HepG2 (cell line): ENCODE measurements at regions not wholly inside any gene's neighbourhood (a gene's known extent, or its start where the extent isn't known, plus 50 kb on each side); places are given as distances from the start of the nearest gene placed in this dataset.

Experiments used
- ATAC-seq: fragments of 200-7000 bp; cut with Tn5 transposase; 3 replicates; pipeline ENCODE4 v1.9.1; 2020; ENCODE audit warnings: mild to moderate bottlenecking, moderate library complexity
- BruUV-seq: library from RNA; stranded (reverse); fragments of 400-500 nt; replicated peaks from 2 replicates; lab custom pipeline; 2021; lab: Mats Ljungman, UMichigan
- CTCF ChIA-PET: fragments of 300-600 bp; formaldehyde crosslinking; extraction: SDS; loops from one replicate; lab custom pipeline; 2021; ENCODE audit warnings: low total read pairs, inconsistent platforms, low intra/inter-chr PET ratio; lab: Yijun Ruan, JAX
- POLR2A ChIA-PET: fragments of 350-600 bp; sonication (Branson Sonifier 250); formaldehyde crosslinking; loops from one replicate; lab custom pipeline; 2020; ENCODE audit warnings: antibody characterized with exemption, inconsistent platforms; lab: Yijun Ruan, JAX
- DNase-seq: peaks from one replicate; pipeline ENCODE4 v3.0.0-alpha.2; 2015; ENCODE audit warnings: low spot score
- FAIRE-seq: peaks from 3 replicates; lab custom pipeline; 2011; peaks lifted over from hg19 to GRCh38; lab: Jason Lieb, UNC
- H2AFZ ChIP-seq: one replicate; pipeline ENCODE4 v1.6.1; 2011; ENCODE audit warnings: low read length, inconsistent platforms
- H3K27ac ChIP-seq: fragments of 300-600 bp; 3 replicates; pipeline ENCODE4 v1.8.0; 2011; ENCODE audit warnings: mixed run types, mild to moderate bottlenecking, mixed read lengths, low read length, inconsistent platforms; ENCODE audit not compliant: insufficient read depth; ENCODE audit errors: extremely low read length
- H3K27me3 ChIP-seq, 2 experiments: fragments of 200-600 bp in 1 of 2; 2 replicates in 1 of 2; 3 replicates in 1 of 2; pipeline versions ENCODE4 v1.6.0 to v1.8.0; 2011; ENCODE audit warnings: low read length in 2 of 2, mild to moderate bottlenecking in 2 of 2, moderate library complexity in 2 of 2, inconsistent platforms in 1 of 2; ENCODE audit not compliant: insufficient read depth in 2 of 2, control insufficient read depth in 1 of 2
- H3K36me3 ChIP-seq, 2 experiments: fragments of 200-600 bp in 1 of 2; replicated peaks in 1 of 2; 2 replicates in 1 of 2; 3 replicates in 1 of 2; pipeline versions ENCODE4 v1.5.1 to v1.8.0; 2011; ENCODE audit warnings: low read length in 2 of 2, inconsistent platforms in 1 of 2; ENCODE audit not compliant: insufficient read depth in 2 of 2, control insufficient read depth in 1 of 2
- H3K4me1 ChIP-seq: 2 replicates; pipeline ENCODE4 v1.5.1; 2012; ENCODE audit warnings: low read length, inconsistent platforms; ENCODE audit not compliant: insufficient read depth
- H3K4me2 ChIP-seq: 2 replicates; pipeline ENCODE4 v1.6.0; 2011; ENCODE audit warnings: low read depth, low read length, inconsistent platforms
- H3K4me3 ChIP-seq, 3 experiments: fragments of 200-600 bp in 1 of 3; sonication (generic), shearing (Covaris generic) in 1 of 3; replicated peaks in 1 of 3; 2 replicates each; pipeline ENCODE4 v1.5.1; 2011 to 2016; ENCODE audit warnings: low read length in 3 of 3, inconsistent platforms in 2 of 3, low read depth in 2 of 3, mild to moderate bottlenecking in 2 of 3, control low read depth in 1 of 3, mixed read lengths in 1 of 3; ENCODE audit not compliant: insufficient read depth in 1 of 3
- H3K79me2 ChIP-seq: one replicate; pipeline ENCODE4 v1.6.1; 2011; ENCODE audit warnings: low read length, inconsistent platforms; ENCODE audit not compliant: insufficient read depth
- H3K9ac ChIP-seq: 2 replicates; pipeline ENCODE4 v1.6.0; 2011; ENCODE audit warnings: mild to moderate bottlenecking, low read depth, low read length, inconsistent platforms; ENCODE audit not compliant: insufficient read depth
- H3K9me3 ChIP-seq: 2 replicates; pipeline ENCODE4 v1.5.1; 2012; ENCODE audit warnings: mild to moderate bottlenecking, low read length
- H4K20me1 ChIP-seq: 2 replicates; pipeline ENCODE4 v1.6.0; 2011; ENCODE audit warnings: inconsistent platforms, mild to moderate bottlenecking, low read length, moderate library complexity; ENCODE audit not compliant: insufficient read depth
- HOXA5 ChIP-seq: sonication (generic); formaldehyde crosslinking; IDR thresholded peaks from 2 replicates; pipeline ENCODE4 v1.4.0; 2020; ENCODE audit warnings: missing genetic modification reagents
- IKZF1 ChIP-seq: fragments of 450-650 bp; IDR thresholded peaks from 2 replicates; pipeline ENCODE4 v1.7.1; 2016
- POLR2AphosphoS2 ChIP-seq: IDR thresholded peaks from 2 replicates; pipeline ENCODE4 v1.6.1; 2011; ENCODE audit warnings: low read depth, low read length, improper control_type of control experiment
- SNAI1 ChIP-seq: sonication (generic); formaldehyde crosslinking; IDR thresholded peaks from 2 replicates; pipeline ENCODE4 v1.5.0; 2020; ENCODE audit warnings: mild to moderate bottlenecking, missing genetic modification reagents, borderline replicate concordance
- ZFAT ChIP-seq: sonication (generic); formaldehyde crosslinking; conservative IDR thresholded peaks from 2 replicates; pipeline ENCODE4 v1.8.1; 2023; ENCODE audit warnings: missing genetic modification reagents, inconsistent platforms
- ZFP62 ChIP-seq: sonication (generic); formaldehyde crosslinking; IDR thresholded peaks from 2 replicates; pipeline ENCODE4 v1.4.0; 2020; ENCODE audit warnings: missing genetic modification reagents
- ZIK1 ChIP-seq: sonication (generic); formaldehyde crosslinking; IDR thresholded peaks from 2 replicates; pipeline ENCODE4 v1.5.0; 2020; ENCODE audit warnings: mild to moderate bottlenecking, low read depth, missing genetic modification reagents, borderline replicate concordance
- ZNF205 ChIP-seq: IDR thresholded peaks from 2 replicates; pipeline ENCODE4 v1.6.1; 2018; ENCODE audit warnings: missing biosample characterization, missing genetic modification reagents
- ZNF564 ChIP-seq: sonication (generic); formaldehyde crosslinking; IDR thresholded peaks from 2 replicates; pipeline ENCODE4 v1.8.1; 2023; ENCODE audit warnings: mild to moderate bottlenecking, missing genetic modification reagents
- WGBS: methylation state at CpG from one replicate; pipeline ENCODE4 v1.1.6; 2017; ENCODE audit warnings: low lambda C conversion rate; 5-methylcytosine and 5-hydroxymethylcytosine counted together
- in situ Hi-C: cut with HindIII; loops from 2 replicates; pipeline ENCODE4 v1.10.0; 2017; ENCODE audit warnings: low pct_unique_long_range_greater_than_20kb; ENCODE audit not compliant: extremely low pct_ligation_motif_present
- intact Hi-C: fragments of 100-400 bp; cut with micrococcal nuclease; formaldehyde crosslinking; loops from one replicate; pipeline ENCODE4 v1.10.0; 2022; ENCODE audit not compliant: unreplicated experiment
- TF ChIP-seq, protein P1 (sequence below): sonication (generic); formaldehyde crosslinking; IDR thresholded peaks from 2 replicates; pipeline ENCODE4 v1.4.0; 2020; ENCODE audit warnings: missing genetic modification reagents
- TF ChIP-seq, protein P2 (sequence below), 2 experiments: IDR thresholded peaks; 2 replicates each; pipeline ENCODE4 v1.6.1; 2011 to 2012; ENCODE audit warnings: low read length in 2 of 2, borderline replicate concordance in 1 of 2, low read depth in 1 of 2, mild to moderate bottlenecking in 1 of 2, moderate library complexity in 1 of 2

DNA sequence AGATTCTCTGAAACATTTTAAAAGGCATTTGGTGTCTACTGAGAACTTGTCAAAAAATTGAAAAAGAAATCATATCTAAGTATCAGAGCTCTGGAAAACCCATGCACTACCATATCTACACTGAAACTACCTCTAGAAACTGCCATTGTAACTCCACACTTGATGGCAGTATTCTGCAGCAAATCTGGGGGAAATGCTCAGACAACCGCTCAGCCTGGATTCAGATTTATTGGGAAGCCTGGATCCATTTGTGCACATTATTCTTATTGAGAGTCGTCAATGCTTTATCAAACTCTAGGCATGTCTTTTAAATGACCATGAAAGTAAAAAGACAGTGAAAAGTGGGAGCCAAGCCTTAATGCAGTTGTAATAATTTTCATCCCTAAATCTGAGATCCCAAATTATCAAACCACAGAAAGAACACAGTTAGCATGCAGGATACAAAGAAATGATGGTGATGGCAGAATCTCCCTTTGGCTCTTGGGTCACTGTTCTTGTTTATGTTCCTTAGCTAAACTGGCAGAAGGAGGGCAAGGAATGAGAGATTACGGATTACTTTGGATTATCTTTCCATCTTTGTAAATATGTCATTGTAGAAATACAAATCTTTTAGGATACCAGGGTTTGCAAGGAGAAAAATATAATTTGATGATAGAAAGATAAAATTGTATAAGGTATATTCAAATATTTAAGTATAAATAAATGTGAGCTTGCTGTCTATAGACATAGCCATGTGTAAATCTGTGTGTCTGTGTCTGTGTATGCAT lies 512.1 kb upstream of the SYT4 start:
- TF ChIP-seq SNAI1 (CRISPR knock-in tag) = no peak
- no peak for TF ChIP-seq ZFAT (CRISPR knock-in tag)
- TF ChIP-seq POLR2AphosphoS2 = no peak

DNA sequence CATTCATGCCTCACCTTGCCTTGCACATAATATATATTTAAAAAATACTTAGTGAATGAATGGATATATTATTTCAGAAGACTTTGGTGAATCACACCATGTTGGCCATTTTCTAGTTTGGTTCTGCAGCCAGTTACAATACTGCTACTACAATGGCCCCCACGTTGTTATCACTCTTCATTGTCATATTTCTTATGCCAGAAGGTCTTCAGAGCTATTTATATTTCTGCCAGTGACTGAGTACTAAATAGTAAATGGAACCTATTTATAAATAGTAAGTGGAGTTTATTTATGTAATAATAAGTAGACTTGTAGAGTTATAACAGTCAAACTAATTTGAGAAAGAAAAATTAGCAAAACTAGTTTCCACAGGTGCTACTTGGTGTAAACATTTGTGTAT lies 516.6 kb upstream of the SYT4 start:
- Histone ChIP-seq H3K9me3 (peaks cover 19% of the 10 kb centered on the region), H3K36me3 (no peaks in the 10 kb centered on the region), H3K9ac (no peak overlapping the region), H3K79me2 (no peaks in the 10 kb centered on the region), H3K27ac (no peak overlapping the region), H2AFZ (no peak overlapping the region), H4K20me1 (no peaks in the 10 kb centered on the region), H3K4me2 (no peak overlapping the region), H3K4me3 (no peak overlapping the region), H3K27me3 (no peaks in the 10 kb centered on the region; a peak in 1 of 5 replicates), H3K4me1 (no peaks in the 10 kb centered on the region)
- FAIRE-seq (no peak), ATAC-seq (no peak), DNase-seq (no peak)
- ChIA-PET POLR2A (no interaction called here), CTCF (no interaction called here)
- intact Hi-C loops = no loop called here
- in situ Hi-C loops = no loop called here
- 0% methylated on average over 1 of the region's 1 CpG for WGBS
- no TSS peak for BruUV-seq
- TF ChIP-seq IKZF1 (no peak), ZIK1 (CRISPR knock-in tag) (no peak), ZNF205 (CRISPR knock-in tag) (no peak), ZFP62 (CRISPR knock-in tag) (no peak), ZNF564 (CRISPR knock-in tag) (no peak), HOXA5 (CRISPR knock-in tag) (no peak)
- TF ChIP-seq, protein P1, sequence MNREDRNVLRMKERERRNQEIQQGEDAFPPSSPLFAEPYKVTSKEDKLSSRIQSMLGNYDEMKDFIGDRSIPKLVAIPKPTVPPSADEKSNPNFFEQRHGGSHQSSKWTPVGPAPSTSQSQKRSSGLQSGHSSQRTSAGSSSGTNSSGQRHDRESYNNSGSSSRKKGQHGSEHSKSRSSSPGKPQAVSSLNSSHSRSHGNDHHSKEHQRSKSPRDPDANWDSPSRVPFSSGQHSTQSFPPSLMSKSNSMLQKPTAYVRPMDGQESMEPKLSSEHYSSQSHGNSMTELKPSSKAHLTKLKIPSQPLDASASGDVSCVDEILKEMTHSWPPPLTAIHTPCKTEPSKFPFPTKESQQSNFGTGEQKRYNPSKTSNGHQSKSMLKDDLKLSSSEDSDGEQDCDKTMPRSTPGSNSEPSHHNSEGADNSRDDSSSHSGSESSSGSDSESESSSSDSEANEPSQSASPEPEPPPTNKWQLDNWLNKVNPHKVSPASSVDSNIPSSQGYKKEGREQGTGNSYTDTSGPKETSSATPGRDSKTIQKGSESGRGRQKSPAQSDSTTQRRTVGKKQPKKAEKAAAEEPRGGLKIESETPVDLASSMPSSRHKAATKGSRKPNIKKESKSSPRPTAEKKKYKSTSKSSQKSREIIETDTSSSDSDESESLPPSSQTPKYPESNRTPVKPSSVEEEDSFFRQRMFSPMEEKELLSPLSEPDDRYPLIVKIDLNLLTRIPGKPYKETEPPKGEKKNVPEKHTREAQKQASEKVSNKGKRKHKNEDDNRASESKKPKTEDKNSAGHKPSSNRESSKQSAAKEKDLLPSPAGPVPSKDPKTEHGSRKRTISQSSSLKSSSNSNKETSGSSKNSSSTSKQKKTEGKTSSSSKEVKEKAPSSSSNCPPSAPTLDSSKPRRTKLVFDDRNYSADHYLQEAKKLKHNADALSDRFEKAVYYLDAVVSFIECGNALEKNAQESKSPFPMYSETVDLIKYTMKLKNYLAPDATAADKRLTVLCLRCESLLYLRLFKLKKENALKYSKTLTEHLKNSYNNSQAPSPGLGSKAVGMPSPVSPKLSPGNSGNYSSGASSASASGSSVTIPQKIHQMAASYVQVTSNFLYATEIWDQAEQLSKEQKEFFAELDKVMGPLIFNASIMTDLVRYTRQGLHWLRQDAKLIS (CRISPR knock-in tag) = no peak
- TF ChIP-seq, protein P2, sequence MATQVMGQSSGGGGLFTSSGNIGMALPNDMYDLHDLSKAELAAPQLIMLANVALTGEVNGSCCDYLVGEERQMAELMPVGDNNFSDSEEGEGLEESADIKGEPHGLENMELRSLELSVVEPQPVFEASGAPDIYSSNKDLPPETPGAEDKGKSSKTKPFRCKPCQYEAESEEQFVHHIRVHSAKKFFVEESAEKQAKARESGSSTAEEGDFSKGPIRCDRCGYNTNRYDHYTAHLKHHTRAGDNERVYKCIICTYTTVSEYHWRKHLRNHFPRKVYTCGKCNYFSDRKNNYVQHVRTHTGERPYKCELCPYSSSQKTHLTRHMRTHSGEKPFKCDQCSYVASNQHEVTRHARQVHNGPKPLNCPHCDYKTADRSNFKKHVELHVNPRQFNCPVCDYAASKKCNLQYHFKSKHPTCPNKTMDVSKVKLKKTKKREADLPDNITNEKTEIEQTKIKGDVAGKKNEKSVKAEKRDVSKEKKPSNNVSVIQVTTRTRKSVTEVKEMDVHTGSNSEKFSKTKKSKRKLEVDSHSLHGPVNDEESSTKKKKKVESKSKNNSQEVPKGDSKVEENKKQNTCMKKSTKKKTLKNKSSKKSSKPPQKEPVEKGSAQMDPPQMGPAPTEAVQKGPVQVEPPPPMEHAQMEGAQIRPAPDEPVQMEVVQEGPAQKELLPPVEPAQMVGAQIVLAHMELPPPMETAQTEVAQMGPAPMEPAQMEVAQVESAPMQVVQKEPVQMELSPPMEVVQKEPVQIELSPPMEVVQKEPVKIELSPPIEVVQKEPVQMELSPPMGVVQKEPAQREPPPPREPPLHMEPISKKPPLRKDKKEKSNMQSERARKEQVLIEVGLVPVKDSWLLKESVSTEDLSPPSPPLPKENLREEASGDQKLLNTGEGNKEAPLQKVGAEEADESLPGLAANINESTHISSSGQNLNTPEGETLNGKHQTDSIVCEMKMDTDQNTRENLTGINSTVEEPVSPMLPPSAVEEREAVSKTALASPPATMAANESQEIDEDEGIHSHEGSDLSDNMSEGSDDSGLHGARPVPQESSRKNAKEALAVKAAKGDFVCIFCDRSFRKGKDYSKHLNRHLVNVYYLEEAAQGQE (IDR thresholded peaks at IDR 0.05; ENCODE audit: borderline replicate concordance in 1 of 2, low read depth in 1 of 2, low read length in 2 of 2) = no peak

More for the DNA sequence above, 512.1 kb upstream of the SYT4 start:
- in situ Hi-C loops = no loop called here
- FAIRE-seq (no peak), ATAC-seq (no peak), DNase-seq (no peak)
- Histone ChIP-seq H3K9ac (no peak overlapping the region), H2AFZ (no peak overlapping the region), H3K4me2 (no peak overlapping the region), H3K4me1 (no peaks in the 10 kb centered on the region), H3K27ac (no peak overlapping the region), H3K36me3 (no peaks in the 10 kb centered on the region), H4K20me1 (no peaks in the 10 kb centered on the region), H3K9me3 (peaks cover 25% of the 10 kb centered on the region), H3K79me2 (no peaks in the 10 kb centered on the region), H3K27me3 (no peaks in the 10 kb centered on the region; a peak in 1 of 5 replicates), H3K4me3 (no peak overlapping the region)
- ChIA-PET CTCF (no interaction called here), POLR2A (no interaction called here)
- no TSS peak for BruUV-seq
- intact Hi-C loops = no loop called here
- WGBS = 1% methylated on average over 3 of the region's 3 CpGs
